HG02623 (cell line): ENCODE measurements at regions not wholly inside any gene's neighbourhood (a gene's known extent, or its start where the extent isn't known, plus 50 kb on each side); places are given as distances from the start of the nearest gene placed in this dataset.
"Not testable (repeated sequence)": the region's sequence is repeated elsewhere in the genome, so short reads cannot be mapped to it uniquely, and the experiment has no call there.

Experiments
- ATAC-seq: cut with Tn5 transposase; IDR thresholded peaks from one replicate; pipeline ENCODE4 v1.9.1; 2021; ENCODE audit warnings: moderate library complexity; ENCODE audit not compliant: unreplicated experiment

GRCh38 chr1:190665045-190665444 is 187.4 kb upstream of the BRINP3 start:
- no peak for ATAC-seq

DNA sequence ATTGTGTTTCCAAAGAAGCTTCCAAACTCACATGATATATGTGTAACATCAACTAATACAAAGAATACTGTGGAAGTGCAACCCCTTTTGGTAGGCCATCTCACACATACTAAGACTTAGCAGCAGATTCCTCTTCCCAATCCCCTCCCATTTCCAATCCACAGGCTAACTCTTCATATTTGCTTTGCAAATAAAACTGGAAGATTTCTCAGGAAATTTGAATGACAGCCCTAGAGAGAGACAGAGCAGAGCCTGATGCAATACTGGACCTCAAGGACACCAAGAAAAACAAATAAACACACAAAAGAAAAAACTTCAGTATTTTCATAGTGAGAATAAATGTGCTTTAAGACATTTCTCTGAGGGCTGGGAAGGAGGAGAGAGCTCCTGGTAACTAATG is 190.2 kb upstream of the BRINP3 start:
- no peak for ATAC-seq

DNA sequence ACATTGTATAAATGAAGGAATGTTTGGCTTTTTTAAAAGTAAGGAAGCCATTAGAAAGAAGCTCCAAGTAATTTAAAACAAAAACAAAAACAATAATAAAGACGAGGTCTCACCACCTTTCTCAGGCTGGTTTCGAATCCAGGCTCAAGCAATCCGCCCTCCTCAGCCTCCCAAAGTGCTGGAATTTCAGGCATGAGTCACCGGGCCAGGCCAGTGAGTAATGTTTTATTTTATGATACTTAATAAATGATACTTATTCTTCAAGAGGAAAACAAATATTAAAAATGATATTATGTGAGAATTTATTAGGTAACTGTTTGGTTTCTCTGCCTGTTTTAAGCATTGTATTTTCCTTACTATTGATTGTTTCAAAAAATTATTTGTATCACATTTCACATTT is 201.4 kb upstream of the BRINP3 start:
- ATAC-seq = no peak

DNA sequence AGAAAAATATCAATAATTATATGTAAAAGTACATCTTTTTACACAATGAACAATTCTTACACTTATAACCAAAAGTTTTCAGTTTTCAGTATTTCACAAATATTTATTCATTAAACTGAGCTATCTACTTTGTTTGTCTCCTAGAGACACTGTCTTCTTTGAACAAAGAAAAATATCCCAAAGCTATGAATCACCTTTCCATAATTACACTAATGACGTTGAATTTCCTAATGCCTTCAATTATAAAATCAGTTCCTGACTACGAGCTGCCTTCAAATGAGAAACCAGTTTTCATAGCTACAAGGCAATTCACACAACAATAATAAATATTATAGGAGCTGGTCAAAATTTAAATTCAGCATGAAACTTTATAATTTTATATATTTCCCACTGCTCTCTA is 201.8 kb upstream of the BRINP3 start:
- ATAC-seq = no peak

DNA sequence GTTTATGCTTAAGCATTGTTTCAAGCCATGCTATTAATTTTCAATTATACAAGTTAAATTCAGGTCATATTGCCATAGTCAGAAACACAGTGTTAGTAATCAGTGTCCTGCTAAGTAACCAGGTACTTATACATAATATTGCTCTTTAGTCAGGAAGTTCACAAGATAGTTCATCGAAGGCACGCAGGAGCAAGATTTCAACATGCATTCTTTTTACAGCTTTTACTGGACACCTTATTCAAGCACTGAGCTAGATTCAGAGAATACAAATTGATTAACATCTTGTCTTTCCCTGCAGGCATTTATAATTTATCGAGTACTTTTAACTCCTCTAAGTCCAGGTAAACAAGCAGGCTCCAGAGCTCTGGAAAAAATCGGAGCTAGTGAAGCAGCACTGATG is 202.3 kb upstream of the BRINP3 start:
- ATAC-seq = no peak

- no peak for ATAC-seq
Observed at GRCh38 chr1:190685676-190686075, 208.0 kb upstream of the BRINP3 start.

- no peak for ATAC-seq
Observed at GRCh38 chr1:190688096-190688495, 210.4 kb upstream of the BRINP3 start.

DNA sequence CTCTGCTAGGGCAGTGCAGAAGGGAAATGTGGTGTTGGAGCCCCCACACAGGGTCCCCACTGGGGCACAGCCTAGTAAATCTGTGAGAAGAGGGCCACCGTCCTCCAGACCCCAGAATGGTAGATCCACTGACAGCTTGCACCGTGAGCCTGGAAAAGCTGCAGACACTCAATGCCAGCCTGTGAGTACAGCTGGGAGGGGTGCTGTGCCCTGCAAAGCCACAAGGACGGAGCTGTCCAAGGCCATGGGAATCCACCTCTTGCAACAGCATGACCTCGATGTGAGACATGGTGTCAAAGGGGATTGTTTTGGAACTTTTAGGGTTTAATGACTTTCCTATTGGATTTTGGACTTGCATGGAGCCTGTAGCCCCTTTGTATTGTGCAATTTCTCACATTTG is 220.8 kb upstream of the BRINP3 start:
- ATAC-seq = not testable (repeated sequence)

- ATAC-seq = no peak
Observed at GRCh38 chr1:190699165-190699564, 221.5 kb upstream of the BRINP3 start.

DNA sequence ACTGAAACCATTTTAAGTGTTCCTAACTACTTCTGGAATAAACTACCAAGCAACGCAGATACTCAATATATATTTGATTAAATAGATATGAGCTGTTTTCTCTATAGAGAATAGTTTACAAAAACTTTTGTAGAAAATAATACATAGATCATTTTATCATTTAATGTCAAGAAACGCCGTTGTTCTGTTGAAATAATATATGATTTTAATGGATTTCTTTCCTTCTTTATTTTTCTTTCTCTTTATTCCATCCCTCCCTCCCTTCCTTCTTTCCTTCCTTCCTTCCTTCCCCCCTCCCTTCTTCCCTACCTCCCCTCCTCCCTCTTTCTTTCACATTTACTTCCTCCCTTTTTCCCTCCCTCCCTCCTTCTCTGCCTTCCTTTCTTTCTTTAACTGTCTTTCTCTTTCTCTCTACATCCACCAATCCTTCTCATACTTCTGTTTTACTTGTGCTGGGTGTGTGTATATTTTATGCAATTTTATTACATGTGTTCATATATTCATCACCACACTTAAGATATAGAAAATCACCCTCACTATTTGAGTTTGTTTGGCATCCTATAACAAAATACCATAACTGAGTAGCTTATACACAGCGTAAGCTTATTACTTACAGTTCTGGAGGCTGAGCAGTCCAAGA is 230.9 kb upstream of the BRINP3 start:
- no peak for ATAC-seq

DNA sequence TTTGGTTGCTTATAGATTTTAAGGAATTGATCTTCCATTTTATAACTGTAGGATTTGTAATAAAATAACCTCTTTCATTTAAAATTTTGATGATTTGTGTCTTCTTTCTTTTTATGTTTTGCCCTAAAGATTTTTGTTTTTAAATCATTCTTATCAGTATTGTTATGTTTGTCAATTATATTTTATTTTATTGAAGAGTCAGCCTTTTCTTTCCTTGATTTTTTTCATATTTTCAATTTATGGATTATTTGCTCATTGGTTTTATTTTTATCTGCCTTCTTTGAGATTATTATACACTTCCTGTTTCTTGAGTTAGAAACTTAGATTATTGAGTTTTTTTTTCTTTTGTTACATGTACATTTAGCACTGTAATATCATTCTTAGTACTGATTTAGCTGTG is 233.4 kb upstream of the BRINP3 start:
- no peak for ATAC-seq

DNA sequence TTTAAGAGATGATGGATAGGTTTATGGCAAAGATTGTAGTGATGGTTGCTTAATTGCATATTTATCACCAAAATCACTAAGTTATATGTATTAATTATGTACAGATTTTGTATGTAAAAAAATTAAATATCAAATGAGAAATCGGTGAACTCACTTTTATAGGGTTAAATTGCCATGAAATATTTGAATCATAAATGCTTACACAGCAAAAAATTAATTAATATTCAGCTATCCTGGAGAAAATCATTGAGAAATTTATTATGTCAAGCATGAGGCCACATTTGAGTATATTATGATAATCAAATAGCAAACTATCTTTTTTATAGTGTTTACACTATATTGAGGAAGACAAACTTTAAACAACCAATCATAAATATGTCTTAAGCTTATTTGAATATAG is 239.4 kb upstream of the BRINP3 start:
- no peak for ATAC-seq

DNA sequence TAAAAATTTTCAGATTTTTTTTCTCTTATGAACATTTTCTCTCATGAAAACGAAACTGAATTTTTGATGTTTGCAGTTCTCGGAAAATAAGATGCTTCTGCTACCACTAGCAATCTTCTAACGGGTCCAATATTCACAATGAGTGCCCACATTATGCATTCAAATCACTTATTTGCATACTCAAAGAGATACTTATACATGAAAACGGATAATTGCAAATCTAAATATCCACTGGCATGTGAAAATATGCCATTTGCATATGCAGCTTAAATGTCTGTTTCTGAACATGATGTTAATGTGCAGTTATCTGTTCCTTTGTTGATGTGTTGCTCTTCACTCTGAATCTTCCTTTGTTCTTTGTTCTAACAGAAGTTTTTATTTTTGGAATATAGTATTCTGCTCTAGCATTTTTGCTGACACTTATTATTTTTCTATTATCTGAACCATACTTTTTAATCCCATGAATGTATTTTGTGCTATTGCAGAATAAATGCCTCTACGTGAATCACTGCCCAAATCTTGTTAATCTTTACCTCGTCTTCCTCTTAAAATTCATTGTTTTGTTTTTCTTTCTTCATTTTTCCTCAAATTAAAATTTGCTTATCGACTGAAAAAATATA is 259.4 kb upstream of the BRINP3 start:
- ATAC-seq = no peak

- ATAC-seq = no peak
Observed at GRCh38 chr1:190738317-190738716, 260.7 kb upstream of the BRINP3 start.

DNA sequence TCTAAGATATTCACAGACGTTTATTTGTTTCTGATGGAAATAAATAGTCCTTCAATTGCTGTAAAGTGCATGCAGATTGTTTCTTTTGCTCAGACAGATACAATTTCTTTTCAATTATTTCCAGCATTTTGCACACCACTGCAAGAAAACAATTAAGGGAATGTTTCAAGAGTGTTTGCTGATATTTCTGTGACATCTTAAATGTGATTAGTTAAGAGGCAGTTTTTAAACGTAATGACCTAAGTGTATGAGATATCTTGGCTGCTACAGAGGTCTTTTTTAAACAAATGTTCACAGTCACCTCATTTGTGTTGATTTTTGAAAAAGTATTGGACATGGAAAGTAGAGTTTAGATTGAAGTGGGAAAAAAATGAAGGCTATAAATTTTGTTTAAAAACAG is 262.3 kb upstream of the BRINP3 start:
- no peak for ATAC-seq

DNA sequence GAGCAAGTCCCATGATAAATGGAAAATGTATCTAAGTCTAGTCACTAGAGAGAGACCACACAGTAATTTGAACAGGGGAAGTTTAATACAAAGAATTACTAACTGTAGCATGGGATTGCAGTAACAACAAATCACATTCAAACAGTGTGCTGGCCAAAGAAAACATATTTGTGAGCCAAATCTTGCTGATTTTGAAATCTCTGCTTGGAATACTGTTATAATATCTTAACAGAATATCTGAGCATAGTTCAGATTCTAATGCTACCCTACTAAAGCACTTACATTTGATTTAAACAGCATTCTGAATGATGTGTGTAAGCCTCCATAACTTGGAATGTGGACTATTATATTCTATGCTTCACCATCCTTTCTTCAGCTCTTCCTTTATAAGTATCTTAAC is 270.0 kb upstream of the BRINP3 start:
- no peak for ATAC-seq

- no peak for ATAC-seq
Observed at GRCh38 chr1:190752131-190752530, 274.5 kb upstream of the BRINP3 start.

- ATAC-seq = no peak
Observed at GRCh38 chr1:190754666-190755065, 277.0 kb upstream of the BRINP3 start.

DNA sequence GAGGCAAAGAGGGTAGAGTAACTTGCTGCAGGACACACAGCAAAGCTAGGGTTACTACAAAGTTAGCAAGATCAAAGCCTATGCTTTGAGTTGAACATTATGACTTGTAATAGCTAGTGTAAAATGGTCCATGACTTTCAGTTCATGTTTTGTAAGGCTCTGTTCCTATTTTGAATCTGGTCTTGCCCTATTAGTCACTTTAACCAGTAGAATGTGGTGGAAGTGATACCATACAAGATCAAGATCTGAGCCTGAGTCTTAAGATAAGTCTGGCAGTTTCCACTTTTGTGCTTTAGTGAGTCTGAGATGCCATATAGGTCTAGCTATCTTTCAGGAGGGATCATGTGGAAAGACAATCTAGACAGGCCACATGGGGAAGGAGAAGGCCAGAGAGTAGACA is 282.1 kb upstream of the BRINP3 start:
- peak; percentile 99 for ATAC-seq

- no peak for ATAC-seq
Observed at GRCh38 chr1:190762325-190762724, 284.7 kb upstream of the BRINP3 start.

GRCh38 chr1:190792873-190793272 is 315.2 kb upstream of the BRINP3 start:
- no peak for ATAC-seq

DNA sequence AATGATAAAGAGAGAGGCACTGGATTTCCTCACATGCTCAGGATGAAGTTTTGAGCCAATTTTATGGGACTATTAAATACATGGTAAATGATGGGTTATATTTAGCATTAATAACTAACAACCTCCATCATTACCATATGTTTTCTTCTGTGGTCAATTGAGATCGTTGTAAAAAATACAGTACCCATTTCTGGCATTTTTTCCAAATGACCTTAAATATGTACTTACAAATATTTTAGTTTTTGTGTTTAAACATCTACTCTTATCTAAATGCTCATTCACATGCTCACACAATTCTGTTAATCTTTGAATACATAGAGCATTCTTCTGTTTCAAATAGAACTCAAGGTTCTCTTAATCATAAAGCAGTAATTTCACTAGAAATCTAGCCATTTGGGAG is 330.0 kb upstream of the BRINP3 start:
- no peak for ATAC-seq

GRCh38 chr1:190808035-190808434 is 330.4 kb upstream of the BRINP3 start:
- no peak for ATAC-seq
